Activated CD4-positive, alpha-beta T cell treated with anti-CD3 and anti-CD28 coated beads, Interleukin-2, amount 10 ng/mL, durations not matched to agents 24 days and 14 days (primary cell): ENCODE measurements at regions not wholly inside any gene's neighbourhood (a gene's known extent, or its start where the extent isn't known, plus 50 kb on each side); places are given as distances from the start of the nearest gene placed in this dataset.
"Not testable (repeated sequence)": the region's sequence is repeated elsewhere in the genome, so short reads cannot be mapped to it uniquely, and the experiment has no call there.

Experiments used
- DNase-seq: peaks from one replicate; pipeline ENCODE4 v3.0.0; 2022
- H3K27ac Mint-ChIP-seq: one replicate; pipeline ENCODE4 v1.8.0; 2022; ENCODE audit warnings: mild to moderate bottlenecking, mixed read lengths
- H3K27me3 Mint-ChIP-seq: one replicate; pipeline ENCODE4 v1.8.0; 2022; ENCODE audit warnings: mixed read lengths
- H3K36me3 Mint-ChIP-seq: one replicate; pipeline ENCODE4 v1.8.0; 2022; ENCODE audit warnings: low read depth, mild to moderate bottlenecking, mixed read lengths
- H3K4me1 Mint-ChIP-seq: one replicate; pipeline ENCODE4 v1.8.0; 2021; ENCODE audit warnings: mixed read lengths
- H3K4me3 Mint-ChIP-seq: one replicate; pipeline ENCODE4 v1.8.0; 2022; ENCODE audit warnings: mild to moderate bottlenecking, moderate library complexity, mixed read lengths
- H3K9me3 Mint-ChIP-seq: one replicate; pipeline ENCODE4 v1.8.0; 2021; ENCODE audit warnings: mixed read lengths
- intact Hi-C: fragments of 100-400 bp; cut with micrococcal nuclease; formaldehyde crosslinking; loops from one replicate; pipeline ENCODE4 v1.15.1; 2023

GRCh38 chr2:193228276-193228675 is 1033.5 kb upstream of the TMEFF2 start:
- Mint-ChIP-seq H3K4me1 (no peaks in the 10 kb centered on the region), H3K4me3 (no peak overlapping the region), H3K27me3 (no peaks in the 10 kb centered on the region), H3K27ac (no peak overlapping the region), H3K36me3 (no peaks in the 10 kb centered on the region), H3K9me3 (no peaks in the 10 kb centered on the region)
- no peak for DNase-seq
- intact Hi-C loops: no loop called here

- Mint-ChIP-seq H3K27ac (no peak overlapping the region), H3K4me3 (no peak overlapping the region), H3K27me3 (no peaks in the 10 kb centered on the region), H3K36me3 (no peaks in the 10 kb centered on the region), H3K4me1 (no peaks in the 10 kb centered on the region), H3K9me3 (no peaks in the 10 kb centered on the region)
- DNase-seq: no peak
- intact Hi-C loops: no loop called here
Measured at GRCh38 chr2:193222454-193222853, 1027.7 kb upstream of the TMEFF2 start.

- no peaks in the 10 kb centered on the region for H3K36me3 Mint-ChIP-seq
- H3K9me3 Mint-ChIP-seq: no peaks in the 10 kb centered on the region
- no peak overlapping the region for H3K4me3 Mint-ChIP-seq
- intact Hi-C loops: no loop called here
- H3K27me3 Mint-ChIP-seq: no peaks in the 10 kb centered on the region
- no peaks in the 10 kb centered on the region for H3K4me1 Mint-ChIP-seq
- no peak overlapping the region for H3K27ac Mint-ChIP-seq
- no peak for DNase-seq
Measured at GRCh38 chr2:193219413-193219812, 1024.7 kb upstream of the TMEFF2 start.

GRCh38 chr2:193201583-193201982 is 1006.9 kb upstream of the TMEFF2 start:
- Mint-ChIP-seq H3K27me3 (no peaks in the 10 kb centered on the region), H3K9me3 (no peaks in the 10 kb centered on the region), H3K4me1 (no peaks in the 10 kb centered on the region), H3K4me3 (no peak overlapping the region), H3K27ac (no peak overlapping the region), H3K36me3 (no peaks in the 10 kb centered on the region)
- no peak for DNase-seq
- intact Hi-C loops: no loop called here

- H3K9me3 Mint-ChIP-seq: no peaks in the 10 kb centered on the region
- no peaks in the 10 kb centered on the region for H3K36me3 Mint-ChIP-seq
Measured at GRCh38 chr2:193199322-193199721, 1004.6 kb upstream of the TMEFF2 start.

GRCh38 chr2:193187816-193188215 is 993.1 kb upstream of the TMEFF2 start:
- H3K4me3 Mint-ChIP-seq: no peak overlapping the region
- H3K27me3 Mint-ChIP-seq: no peaks in the 10 kb centered on the region
- H3K36me3 Mint-ChIP-seq: no peaks in the 10 kb centered on the region
- H3K4me1 Mint-ChIP-seq: peaks cover 2% of the 10 kb centered on the region
- no peak for DNase-seq
- H3K9me3 Mint-ChIP-seq: no peaks in the 10 kb centered on the region
- intact Hi-C loops: no loop called here
- H3K27ac Mint-ChIP-seq: no peak overlapping the region

More at GRCh38 chr2:193199322-193199721, 1004.6 kb upstream of the TMEFF2 start:
- H3K4me3 Mint-ChIP-seq: no peak overlapping the region
- intact Hi-C loops: no loop called here
- no peak overlapping the region for H3K27ac Mint-ChIP-seq
- no peaks in the 10 kb centered on the region for H3K27me3 Mint-ChIP-seq
- H3K4me1 Mint-ChIP-seq: no peaks in the 10 kb centered on the region
- DNase-seq: no peak

GRCh38 chr2:193170981-193171380 is 976.2 kb upstream of the TMEFF2 start:
- H3K9me3 Mint-ChIP-seq, H3K36me3 Mint-ChIP-seq, H3K4me1 Mint-ChIP-seq, H3K27me3 Mint-ChIP-seq, H3K4me3 Mint-ChIP-seq, DNase-seq, H3K27ac Mint-ChIP-seq, intact Hi-C loops: not testable (repeated sequence)

GRCh38 chr2:193156480-193156879 is 961.7 kb upstream of the TMEFF2 start:
- intact Hi-C loops: no loop called here
- Mint-ChIP-seq H3K9me3 (no peaks in the 10 kb centered on the region), H3K27me3 (no peaks in the 10 kb centered on the region), H3K36me3 (no peaks in the 10 kb centered on the region), H3K27ac (no peak overlapping the region), H3K4me1 (no peaks in the 10 kb centered on the region), H3K4me3 (no peak overlapping the region)
- DNase-seq: no peak

- intact Hi-C loops: no loop called here
- Mint-ChIP-seq H3K27ac (no peak overlapping the region), H3K9me3 (no peaks in the 10 kb centered on the region), H3K36me3 (no peaks in the 10 kb centered on the region), H3K4me1 (no peaks in the 10 kb centered on the region), H3K27me3 (no peaks in the 10 kb centered on the region), H3K4me3 (no peak overlapping the region)
- no peak for DNase-seq
Measured at GRCh38 chr2:193154076-193154475, 959.3 kb upstream of the TMEFF2 start.

- H3K27me3 Mint-ChIP-seq: no peaks in the 10 kb centered on the region
- intact Hi-C loops: no loop called here
- H3K27ac Mint-ChIP-seq: no peak overlapping the region
- H3K4me3 Mint-ChIP-seq: no peak overlapping the region
- no peaks in the 10 kb centered on the region for H3K36me3 Mint-ChIP-seq
- DNase-seq: no peak
- H3K9me3 Mint-ChIP-seq: no peaks in the 10 kb centered on the region
- H3K4me1 Mint-ChIP-seq: no peaks in the 10 kb centered on the region
Measured at GRCh38 chr2:193153576-193153975, 958.8 kb upstream of the TMEFF2 start.

- intact Hi-C loops, H3K4me1 Mint-ChIP-seq, H3K4me3 Mint-ChIP-seq, H3K9me3 Mint-ChIP-seq, H3K36me3 Mint-ChIP-seq, H3K27ac Mint-ChIP-seq, DNase-seq, H3K27me3 Mint-ChIP-seq: not testable (repeated sequence)
Measured at GRCh38 chr2:193142467-193142866, 947.7 kb upstream of the TMEFF2 start.

- Mint-ChIP-seq H3K27me3 (no peaks in the 10 kb centered on the region), H3K4me1 (no peaks in the 10 kb centered on the region), H3K36me3 (no peaks in the 10 kb centered on the region), H3K27ac (no peak overlapping the region), H3K4me3 (no peak overlapping the region), H3K9me3 (no peaks in the 10 kb centered on the region)
- intact Hi-C loops: no loop called here
- no peak for DNase-seq
Measured at GRCh38 chr2:193141998-193142397, 947.3 kb upstream of the TMEFF2 start.

- H3K4me1 Mint-ChIP-seq, intact Hi-C loops, H3K4me3 Mint-ChIP-seq: not testable (repeated sequence)
Measured at GRCh38 chr2:193140895-193141294, 946.2 kb upstream of the TMEFF2 start.

GRCh38 chr2:193124815-193125214 is 930.1 kb upstream of the TMEFF2 start:
- Mint-ChIP-seq H3K4me1 (no peaks in the 10 kb centered on the region), H3K36me3 (no peaks in the 10 kb centered on the region), H3K27me3 (no peaks in the 10 kb centered on the region), H3K9me3 (no peaks in the 10 kb centered on the region), H3K27ac (no peak overlapping the region), H3K4me3 (no peak overlapping the region)
- intact Hi-C loops: no loop called here
- no peak for DNase-seq

More at GRCh38 chr2:193140895-193141294, 946.2 kb upstream of the TMEFF2 start:
- not testable (repeated sequence) for H3K36me3 Mint-ChIP-seq, H3K27ac Mint-ChIP-seq, H3K9me3 Mint-ChIP-seq, H3K27me3 Mint-ChIP-seq, DNase-seq

- Mint-ChIP-seq H3K4me3 (no peak overlapping the region), H3K9me3 (no peaks in the 10 kb centered on the region), H3K27me3 (no peaks in the 10 kb centered on the region), H3K36me3 (no peaks in the 10 kb centered on the region), H3K4me1 (no peaks in the 10 kb centered on the region), H3K27ac (no peak overlapping the region)
- no peak for DNase-seq
- intact Hi-C loops: no loop called here
Measured at GRCh38 chr2:193114827-193115226, 920.1 kb upstream of the TMEFF2 start.
